GM18867 (cell line): ENCODE measurements at regions not wholly inside any gene's neighbourhood (a gene's known extent, or its start where the extent isn't known, plus 50 kb on each side); places are given as distances from the start of the nearest gene placed in this dataset.

ENCODE experiments used
- ATAC-seq: cut with Tn5 transposase; IDR thresholded peaks from one replicate; pipeline ENCODE4 v1.9.1; 2021; ENCODE audit warnings: mild to moderate bottlenecking, moderate library complexity; ENCODE audit not compliant: unreplicated experiment

- no peak for ATAC-seq
Measured at GRCh38 chr9:23145467-23145866, 680.6 kb downstream of the ELAVL2 start.

- ATAC-seq, result no peak
Measured at GRCh38 chr9:23153058-23153457, 673.0 kb downstream of the ELAVL2 start.

- ATAC-seq, result no peak
Measured at GRCh38 chr9:23160491-23160890, 665.5 kb downstream of the ELAVL2 start.

GRCh38 chr9:23160952-23161469, 665.0 kb downstream of the ELAVL2 start:
- no peak for ATAC-seq

GRCh38 chr9:23162789-23163188, 663.3 kb downstream of the ELAVL2 start:
- no peak for ATAC-seq

GRCh38 chr9:23171479-23171878, 654.6 kb downstream of the ELAVL2 start:
- no peak for ATAC-seq

- no peak for ATAC-seq
Measured at GRCh38 chr9:23172206-23172605, 653.8 kb downstream of the ELAVL2 start.

GRCh38 chr9:23172979-23173637, 652.9 kb downstream of the ELAVL2 start:
- ATAC-seq, result no peak

- ATAC-seq, result no peak
Measured at GRCh38 chr9:23194281-23194680, 631.8 kb downstream of the ELAVL2 start.

GRCh38 chr9:23215688-23216087, 610.4 kb downstream of the ELAVL2 start:
- no peak for ATAC-seq

- ATAC-seq, result no peak
Measured at GRCh38 chr9:23219471-23219870, 606.6 kb downstream of the ELAVL2 start.

GRCh38 chr9:23220171-23220570, 605.9 kb downstream of the ELAVL2 start:
- ATAC-seq, result no peak

- ATAC-seq, result no peak
Measured at GRCh38 chr9:23220957-23221356, 605.1 kb downstream of the ELAVL2 start.

GRCh38 chr9:23229890-23230317, 596.1 kb downstream of the ELAVL2 start:
- no peak for ATAC-seq

- ATAC-seq, result no peak
Measured at GRCh38 chr9:23232831-23233230, 593.2 kb downstream of the ELAVL2 start.

GRCh38 chr9:23243523-23243922, 582.5 kb downstream of the ELAVL2 start:
- ATAC-seq, result no peak

- ATAC-seq, result no peak
Measured at GRCh38 chr9:23245067-23245466, 581.0 kb downstream of the ELAVL2 start.

- no peak for ATAC-seq
Measured at GRCh38 chr9:23254404-23255184, 571.4 kb downstream of the ELAVL2 start.

GRCh38 chr9:23255346-23255745, 570.7 kb downstream of the ELAVL2 start:
- ATAC-seq, result no peak

GRCh38 chr9:23258569-23258968, 567.5 kb downstream of the ELAVL2 start:
- ATAC-seq, result no peak

- ATAC-seq, result no peak
Measured at GRCh38 chr9:23278561-23278960, 547.5 kb downstream of the ELAVL2 start.

- no peak for ATAC-seq
Measured at GRCh38 chr9:23287390-23287789, 538.6 kb downstream of the ELAVL2 start.
